ENCODE measurements at regions not wholly inside any gene's neighbourhood (a gene's known extent, or its start where the extent isn't known, plus 50 kb on each side); places are given as distances from the start of the nearest gene placed in this dataset.
A peak's percentile ranks its signal among the peaks of the same experiment; 100 is the strongest.
"Not testable (repeated sequence)": the region's sequence is repeated elsewhere in the genome, so short reads cannot be mapped to it uniquely, and the experiment has no call there.

GRCh38 chr5:104001136-104001535 lies 438.5 kb upstream of the NUDT12 start:
- H3K4me3 ChIP-seq (ENCODE audit: low read length in 2 of 2), result no peak overlapping the region
- DNase-seq, result no peak
- H3K4me1 Mint-ChIP-seq, result no peaks in the 10 kb centered on the region
- H3K27ac Mint-ChIP-seq, result no peak overlapping the region
- H3K9me3 ChIP-seq (ENCODE audit: control insufficient read depth in 1 of 2, low read length in 2 of 2), result peaks cover 0 to 3% of the 10 kb centered on the region in 2 donors
- no peak overlapping the region for H3K4me3 Mint-ChIP-seq
- CTCF ChIA-PET (ENCODE audit: partially characterized antibody), result no interaction called here
- H3K36me3 ChIP-seq (ENCODE audit: insufficient read depth, low read length), result no peaks in the 10 kb centered on the region
- H3K9me3 Mint-ChIP-seq, result peaks cover 0 to 6% (median under 1%) of the 10 kb centered on the region in 8 donors
- no peaks in the 10 kb centered on the region for H3K4me1 ChIP-seq (ENCODE audit: insufficient read depth, low read length)
- no peaks in the 10 kb centered on the region for H3K27me3 ChIP-seq (ENCODE audit: insufficient read depth, low read length)
- intact Hi-C loops (cut with micrococcal nuclease), result no loop called here
- no peak overlapping the region for H3K27ac ChIP-seq (ENCODE audit: low read depth, low read length)
- no peaks in the 10 kb centered on the region for H3K36me3 Mint-ChIP-seq
- POLR2A ChIA-PET (ENCODE audit: partially characterized antibody), result no interaction called here
- no peaks in the 10 kb centered on the region for H3K27me3 Mint-ChIP-seq

- Histone ChIP-seq H3K27ac (ENCODE audit: low read depth, low read length) (no peak overlapping the region), H3K4me3 (ENCODE audit: low read length in 2 of 2) (no peak overlapping the region), H3K9me3 (ENCODE audit: control insufficient read depth in 1 of 2, low read length in 2 of 2) (no peaks in the 10 kb centered on the region), H3K27me3 (ENCODE audit: insufficient read depth, low read length) (no peaks in the 10 kb centered on the region), H3K4me1 (ENCODE audit: insufficient read depth, low read length) (no peaks in the 10 kb centered on the region), H3K36me3 (ENCODE audit: insufficient read depth, low read length) (no peaks in the 10 kb centered on the region)
- Mint-ChIP-seq H3K27me3 (no peaks in the 10 kb centered on the region), H3K36me3 (no peaks in the 10 kb centered on the region), H3K9me3 (peaks cover 0 to 8% (median 3%) of the 10 kb centered on the region in 8 donors), H3K27ac (no peak overlapping the region), H3K4me3 (no peak overlapping the region), H3K4me1 (no peaks in the 10 kb centered on the region)
- no peak for DNase-seq
- POLR2A ChIA-PET (ENCODE audit: partially characterized antibody), result no interaction called here
- CTCF ChIA-PET (ENCODE audit: partially characterized antibody), result no interaction called here
- intact Hi-C loops (cut with micrococcal nuclease), result no loop called here
Measured at GRCh38 chr5:103993031-103993430, 430.4 kb upstream of the NUDT12 start.

- Histone ChIP-seq H3K4me3 (ENCODE audit: low read length in 2 of 2) (no peak overlapping the region), H3K27ac (ENCODE audit: low read depth, low read length) (no peak overlapping the region), H3K27me3 (ENCODE audit: insufficient read depth, low read length) (no peaks in the 10 kb centered on the region), H3K9me3 (ENCODE audit: control insufficient read depth in 1 of 2, low read length in 2 of 2) (no peaks in the 10 kb centered on the region), H3K36me3 (ENCODE audit: insufficient read depth, low read length) (no peaks in the 10 kb centered on the region), H3K4me1 (ENCODE audit: insufficient read depth, low read length) (no peaks in the 10 kb centered on the region)
- intact Hi-C loops (cut with micrococcal nuclease), result no loop called here
- CTCF ChIA-PET (ENCODE audit: partially characterized antibody), result no interaction called here
- no peaks in the 10 kb centered on the region for H3K27me3 Mint-ChIP-seq
- POLR2A ChIA-PET (ENCODE audit: partially characterized antibody), result no interaction called here
- no peaks in the 10 kb centered on the region for H3K4me1 Mint-ChIP-seq
- no peaks in the 10 kb centered on the region for H3K36me3 Mint-ChIP-seq
- DNase-seq, result no peak
- H3K27ac Mint-ChIP-seq, result no peak overlapping the region
- no peak overlapping the region for H3K4me3 Mint-ChIP-seq
- H3K9me3 Mint-ChIP-seq, result peaks cover 0 to 8% (median 5%) of the 10 kb centered on the region in 8 donors
Measured at GRCh38 chr5:103990064-103990463, 427.5 kb upstream of the NUDT12 start.

- DNase-seq, result no peak
- H3K27me3 ChIP-seq (ENCODE audit: insufficient read depth, low read length), result no peaks in the 10 kb centered on the region
- no peaks in the 10 kb centered on the region for H3K27me3 Mint-ChIP-seq
- intact Hi-C loops (cut with micrococcal nuclease), result no loop called here
- ChIA-PET CTCF (ENCODE audit: partially characterized antibody) (no interaction called here), POLR2A (ENCODE audit: partially characterized antibody) (no interaction called here)
- no peak overlapping the region for H3K4me3 ChIP-seq (ENCODE audit: low read length in 2 of 2)
- no peak overlapping the region for H3K27ac Mint-ChIP-seq
- H3K4me3 Mint-ChIP-seq, result peak overlapping the region in 1 of 8 donors; percentile 21
- H3K9me3 ChIP-seq (ENCODE audit: control insufficient read depth in 1 of 2, low read length in 2 of 2), result no peaks in the 10 kb centered on the region
- H3K4me1 Mint-ChIP-seq, result no peaks in the 10 kb centered on the region
- H3K9me3 Mint-ChIP-seq, result peaks cover 0 to 7% (median 3%) of the 10 kb centered on the region in 8 donors
- H3K27ac ChIP-seq (ENCODE audit: low read depth, low read length), result no peak overlapping the region
- H3K36me3 ChIP-seq (ENCODE audit: insufficient read depth, low read length), result no peaks in the 10 kb centered on the region
- H3K36me3 Mint-ChIP-seq, result no peaks in the 10 kb centered on the region
- no peaks in the 10 kb centered on the region for H3K4me1 ChIP-seq (ENCODE audit: insufficient read depth, low read length)
Measured at GRCh38 chr5:103981592-103981991, 419.0 kb upstream of the NUDT12 start.

- ChIA-PET CTCF (ENCODE audit: partially characterized antibody) (no interaction called here), POLR2A (ENCODE audit: partially characterized antibody) (no interaction called here)
- Mint-ChIP-seq H3K36me3 (no peaks in the 10 kb centered on the region), H3K27ac (no peak overlapping the region), H3K4me3 (no peak overlapping the region), H3K27me3 (no peaks in the 10 kb centered on the region), H3K9me3 (peaks cover 0 to 18% (median 9%) of the 10 kb centered on the region in 8 donors), H3K4me1 (no peaks in the 10 kb centered on the region)
- no peak for DNase-seq
- no peaks in the 10 kb centered on the region for H3K4me1 ChIP-seq (ENCODE audit: insufficient read depth, low read length)
- H3K27ac ChIP-seq (ENCODE audit: low read depth, low read length), result no peak overlapping the region
- no peaks in the 10 kb centered on the region for H3K27me3 ChIP-seq (ENCODE audit: insufficient read depth, low read length)
- H3K4me3 ChIP-seq (ENCODE audit: low read length in 2 of 2), result no peak overlapping the region
- intact Hi-C loops (cut with micrococcal nuclease), result no loop called here
- H3K36me3 ChIP-seq (ENCODE audit: insufficient read depth, low read length), result no peaks in the 10 kb centered on the region
- H3K9me3 ChIP-seq (ENCODE audit: control insufficient read depth in 1 of 2, low read length in 2 of 2), result no peaks in the 10 kb centered on the region
Measured at GRCh38 chr5:103973669-103974068, 411.1 kb upstream of the NUDT12 start.

- H3K4me1 Mint-ChIP-seq; H3K27ac ChIP-seq (ENCODE audit: low read depth, low read length); H3K27me3 ChIP-seq (ENCODE audit: insufficient read depth, low read length); H3K4me3 Mint-ChIP-seq; CTCF ChIA-PET (ENCODE audit: partially characterized antibody); H3K4me1 ChIP-seq (ENCODE audit: insufficient read depth, low read length); H3K4me3 ChIP-seq (ENCODE audit: low read length in 2 of 2); DNase-seq; H3K27ac Mint-ChIP-seq; H3K27me3 Mint-ChIP-seq; intact Hi-C loops (cut with micrococcal nuclease); H3K9me3 ChIP-seq (ENCODE audit: control insufficient read depth in 1 of 2, low read length in 2 of 2); H3K36me3 ChIP-seq (ENCODE audit: insufficient read depth, low read length); POLR2A ChIA-PET (ENCODE audit: partially characterized antibody); H3K36me3 Mint-ChIP-seq: not testable (repeated sequence)
- H3K9me3 Mint-ChIP-seq, result peaks cover 7 to 27% (median 14%) of the 10 kb centered on the region in 8 donors
Measured at GRCh38 chr5:103966295-103966694, 403.7 kb upstream of the NUDT12 start.

- ChIA-PET POLR2A (ENCODE audit: partially characterized antibody) (no interaction called here), CTCF (ENCODE audit: partially characterized antibody) (no interaction called here)
- Mint-ChIP-seq H3K27me3 (no peaks in the 10 kb centered on the region), H3K4me3 (no peak overlapping the region), H3K36me3 (no peaks in the 10 kb centered on the region), H3K9me3 (peaks cover 0 to 13% (median 6%) of the 10 kb centered on the region in 8 donors), H3K4me1 (no peaks in the 10 kb centered on the region), H3K27ac (no peak overlapping the region)
- no peak for DNase-seq
- Histone ChIP-seq H3K4me3 (ENCODE audit: low read length in 2 of 2) (no peak overlapping the region), H3K4me1 (ENCODE audit: insufficient read depth, low read length) (no peaks in the 10 kb centered on the region), H3K36me3 (ENCODE audit: insufficient read depth, low read length) (no peaks in the 10 kb centered on the region), H3K9me3 (ENCODE audit: control insufficient read depth in 1 of 2, low read length in 2 of 2) (no peaks in the 10 kb centered on the region), H3K27me3 (ENCODE audit: insufficient read depth, low read length) (no peaks in the 10 kb centered on the region), H3K27ac (ENCODE audit: low read depth, low read length) (no peak overlapping the region)
- intact Hi-C loops (cut with micrococcal nuclease), result no loop called here
Measured at GRCh38 chr5:103962023-103962422, 399.4 kb upstream of the NUDT12 start.
